DMS153 (cell line): ENCODE measurements at regions not wholly inside any gene's neighbourhood (a gene's known extent, or its start where the extent isn't known, plus 50 kb on each side); places are given as distances from the start of the nearest gene placed in this dataset.

Experiments used
- DNase-seq: peaks from one replicate; lab custom pipeline; 2025; lab: John Stamatoyannopoulos, UW

DNA sequence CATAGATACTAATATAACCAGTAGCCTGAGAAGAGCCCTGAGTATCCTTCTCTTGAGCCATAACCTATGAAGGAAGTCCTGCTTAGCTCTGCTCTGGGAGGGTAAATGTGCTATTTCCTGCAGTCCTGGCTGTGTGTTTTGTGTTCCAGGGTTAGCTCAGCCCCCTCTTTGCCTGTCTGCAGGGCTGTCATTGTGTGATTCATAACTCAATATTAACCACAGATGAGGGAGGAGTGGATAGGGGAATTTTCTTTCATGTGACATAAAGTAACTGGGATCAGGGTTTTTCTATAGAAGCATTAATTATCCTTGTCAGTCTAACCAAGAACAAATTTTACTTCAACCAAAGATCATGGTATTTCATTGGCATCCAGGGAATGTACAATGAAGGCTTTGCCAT is 183.3 kb upstream of the ZBTB20 start:
- DNase-seq, result peak; percentile 14

DNA sequence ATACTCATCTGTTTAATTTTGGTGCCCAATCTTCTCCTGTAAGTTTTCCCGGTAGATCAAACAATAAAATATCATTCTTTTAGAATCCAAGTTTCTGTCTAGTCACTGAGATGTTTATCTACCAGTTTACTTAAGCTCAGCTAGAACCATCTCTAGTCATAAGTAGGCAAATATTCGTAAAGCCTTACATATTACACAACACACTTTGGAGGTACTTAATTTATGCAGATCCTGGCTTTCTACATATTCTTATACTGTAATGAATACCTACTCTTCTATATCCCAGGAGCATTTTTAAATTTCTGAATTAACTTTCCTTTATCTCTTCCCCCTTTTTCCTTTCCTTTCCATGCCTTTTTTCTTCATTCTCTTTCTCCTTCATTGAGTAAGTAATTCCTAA is 185.9 kb upstream of the ZBTB20 start:
- DNase-seq, result no peak

DNA sequence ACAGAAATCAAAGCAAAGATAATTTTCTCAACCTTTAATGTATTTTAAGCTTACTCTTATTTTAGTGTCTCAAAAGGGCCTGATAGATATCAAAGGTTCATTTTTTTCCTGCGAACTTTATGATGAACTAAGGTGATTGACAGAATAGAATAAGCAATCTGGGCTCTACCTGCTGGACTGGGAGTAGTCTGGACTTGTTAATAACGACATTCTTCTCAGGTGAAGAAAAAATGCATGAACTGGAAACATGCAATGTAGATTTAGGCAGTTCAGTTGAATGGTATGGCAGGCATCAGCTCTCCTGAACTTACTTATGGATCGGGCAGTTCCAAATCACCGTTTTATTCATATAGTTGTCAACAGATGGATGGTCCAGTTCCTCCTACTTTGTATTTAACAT is 189.7 kb upstream of the ZBTB20 start:
- DNase-seq, result no peak

DNA sequence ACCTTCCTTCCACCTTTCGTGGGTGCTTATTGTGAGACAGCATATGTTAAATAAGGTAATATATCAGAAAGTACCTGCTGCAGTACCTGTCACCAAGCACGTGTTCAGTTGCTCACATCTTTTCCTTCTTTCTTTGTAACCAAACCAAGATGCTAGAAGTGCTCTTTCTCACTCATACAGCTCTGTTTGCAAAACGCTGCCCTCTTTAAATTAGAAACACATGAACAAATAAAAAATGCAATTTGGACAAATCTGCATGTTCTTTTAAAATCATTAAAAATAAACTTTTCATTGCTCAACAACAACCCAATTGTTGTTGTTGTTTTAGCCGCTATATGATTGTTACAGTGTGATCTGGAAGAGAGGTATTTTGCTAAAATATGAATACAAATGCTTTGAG is 193.5 kb upstream of the ZBTB20 start:
- no peak for DNase-seq

DNA sequence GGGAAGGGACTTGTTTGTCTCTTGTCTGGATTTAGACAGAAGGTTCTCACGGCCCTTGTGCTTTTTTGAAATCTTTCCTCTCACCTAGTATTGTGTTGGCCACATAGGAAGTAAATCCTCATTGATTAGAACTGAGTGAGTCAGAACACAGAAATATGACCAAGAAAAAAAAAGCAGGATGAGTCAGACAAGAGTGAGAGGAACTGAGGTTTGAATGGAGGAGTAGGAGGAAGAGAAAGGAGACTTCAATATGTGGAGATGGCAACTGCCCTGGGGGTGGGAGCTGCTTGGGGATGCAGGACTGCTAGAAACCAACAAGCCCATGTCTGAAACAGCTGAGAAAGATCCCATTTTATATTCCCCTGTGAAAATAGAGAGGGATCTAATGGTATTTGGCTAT is 194.1 kb upstream of the ZBTB20 start:
- DNase-seq, result no peak

DNA sequence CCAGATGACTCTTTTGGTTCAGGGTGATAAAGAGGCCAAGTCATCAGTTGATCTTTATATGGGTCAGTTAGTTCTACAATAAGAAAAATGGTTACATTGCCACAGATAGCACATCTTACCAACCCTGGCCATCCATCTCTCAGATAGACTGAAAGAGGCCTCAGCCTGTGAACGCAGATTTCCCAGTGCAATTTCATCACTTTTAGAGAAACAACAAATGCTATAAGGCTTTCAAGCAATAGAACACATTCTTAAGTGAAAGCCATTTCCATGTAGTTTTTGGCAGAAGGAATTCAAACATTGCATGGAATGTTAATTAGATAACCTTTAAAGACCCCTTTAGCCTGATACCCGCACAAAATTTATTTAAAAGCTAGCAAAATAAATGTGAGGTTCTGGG is 200.6 kb upstream of the ZBTB20 start:
- DNase-seq, result no peak

DNA sequence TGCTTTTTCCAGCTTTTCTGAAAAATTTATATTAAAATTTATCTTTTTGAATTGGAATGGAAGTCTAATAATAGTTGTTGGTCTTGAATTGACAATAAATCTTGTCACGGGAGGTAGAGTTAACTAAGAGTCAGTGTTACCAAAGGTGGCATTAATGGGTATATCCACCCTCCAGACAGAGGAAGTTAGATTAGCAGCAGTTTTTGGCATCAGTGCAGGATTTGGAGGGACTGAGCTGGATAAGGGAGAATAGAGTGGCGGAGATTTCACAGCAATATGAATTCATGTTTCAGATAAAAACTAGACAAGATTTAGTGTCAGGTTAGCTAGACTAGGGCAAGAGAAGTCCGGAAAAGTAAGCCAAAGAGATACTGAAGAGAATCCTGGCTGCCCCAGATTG is 201.3 kb upstream of the ZBTB20 start:
- no peak for DNase-seq

DNA sequence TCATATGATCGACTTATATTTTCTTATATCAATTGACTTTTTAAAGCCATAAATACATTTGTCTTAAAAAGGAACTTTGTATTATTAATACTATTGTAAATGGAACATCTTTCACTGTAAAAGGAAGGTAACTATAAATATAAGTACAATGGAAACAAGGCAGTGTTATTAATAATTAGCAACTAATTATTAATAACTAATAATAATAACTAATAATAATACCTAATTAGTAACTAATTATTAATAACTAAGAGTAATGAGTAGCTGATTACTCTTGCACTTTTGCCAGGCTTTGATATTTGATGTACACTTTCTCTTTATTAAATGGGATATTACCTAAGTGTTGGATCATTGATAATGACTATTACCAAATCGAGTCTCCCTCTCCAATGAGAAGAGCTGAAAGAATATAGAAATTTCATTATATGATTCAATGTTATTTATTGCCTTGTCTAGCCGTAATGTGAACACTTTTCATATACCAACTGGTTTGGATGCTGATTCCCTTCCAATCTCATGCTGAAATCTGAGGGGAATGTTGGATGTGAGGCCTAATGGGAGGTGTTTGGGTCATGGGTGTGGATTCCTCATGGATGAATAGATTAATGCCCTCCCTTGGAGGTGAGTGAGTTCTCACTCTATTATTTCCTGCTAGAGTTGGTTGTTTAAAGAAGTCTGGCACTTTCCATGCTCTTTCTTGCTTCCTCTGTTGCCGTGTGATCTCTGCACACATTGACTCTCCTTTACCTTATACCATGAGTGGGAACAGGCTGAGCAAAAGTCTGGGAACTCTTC is 202.1 kb upstream of the ZBTB20 start:
- DNase-seq, result no peak

DNA sequence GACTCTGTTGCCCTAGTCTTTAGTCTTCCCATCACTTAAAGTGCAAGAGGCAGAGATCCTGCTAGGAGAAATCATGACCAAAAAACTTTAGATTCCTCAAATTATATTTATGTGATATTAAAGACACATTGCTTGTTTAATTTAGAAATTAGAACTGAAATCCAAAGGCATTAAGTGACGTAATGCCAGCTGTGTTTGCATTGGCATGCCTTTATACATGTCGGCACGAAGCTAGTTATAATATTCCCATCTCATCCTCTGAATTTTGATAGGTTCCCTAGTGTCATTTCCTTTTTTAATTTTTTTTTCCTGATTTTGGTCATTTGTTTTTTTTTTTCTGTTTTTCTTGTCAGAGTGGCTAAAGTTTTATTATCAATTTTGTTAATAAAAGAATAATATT is 203.5 kb upstream of the ZBTB20 start:
- no peak for DNase-seq

DNA sequence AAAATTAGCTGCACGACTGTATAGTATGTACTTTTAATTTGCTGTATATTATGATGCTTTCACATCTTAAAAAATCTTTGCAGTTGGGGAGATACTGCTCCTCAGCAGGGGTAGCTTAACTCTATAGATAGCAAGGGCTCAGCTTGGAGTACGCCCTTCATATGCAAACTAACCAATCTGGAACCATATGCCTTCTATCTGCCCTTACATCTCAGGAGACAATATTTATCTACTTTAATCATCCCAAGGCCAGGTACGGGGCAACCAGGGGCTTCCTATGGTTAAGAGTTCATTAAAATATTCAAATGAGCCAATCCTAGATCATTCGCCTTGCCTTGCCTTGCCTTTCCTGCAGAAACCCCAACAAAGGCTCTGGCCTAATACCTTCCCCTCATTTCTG is 204.1 kb upstream of the ZBTB20 start:
- DNase-seq, result no peak

DNA sequence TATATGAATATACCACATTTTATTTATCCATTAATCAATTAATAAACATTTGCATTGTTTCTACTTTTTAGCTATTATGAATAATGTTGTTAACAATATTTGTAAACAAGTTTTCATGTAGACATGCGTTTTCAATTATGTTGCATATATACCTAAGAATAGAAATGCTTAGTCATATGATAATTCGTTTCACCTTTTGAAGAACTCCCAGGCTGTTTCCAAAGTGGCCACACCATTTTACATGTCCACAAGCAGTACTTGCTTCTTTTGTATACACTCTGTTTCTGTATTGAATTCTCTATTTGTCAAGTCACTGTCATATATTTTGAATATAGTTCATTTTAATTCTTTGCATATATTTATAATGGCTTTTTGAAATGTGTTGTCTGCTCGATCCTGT is 206.9 kb upstream of the ZBTB20 start:
- DNase-seq, result no peak

DNA sequence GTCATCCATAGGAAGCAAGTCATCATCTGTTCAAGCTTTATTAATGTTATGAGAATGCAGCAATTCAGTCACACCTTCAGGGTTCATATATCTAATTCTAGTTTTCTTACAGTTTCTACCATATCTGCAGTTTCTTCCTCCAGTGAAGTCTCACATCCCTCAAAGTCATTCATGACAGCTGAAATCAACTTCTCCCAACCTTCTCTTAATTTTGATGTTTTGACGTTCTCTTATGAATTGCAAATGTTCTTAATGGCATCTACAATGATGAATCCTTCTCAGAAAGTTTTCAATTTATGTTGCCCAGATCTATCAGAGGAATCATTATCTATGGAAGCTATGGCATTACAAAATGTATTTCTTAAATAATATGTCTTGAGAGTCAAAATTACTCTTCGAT is 210.4 kb upstream of the ZBTB20 start:
- no peak for DNase-seq

DNA sequence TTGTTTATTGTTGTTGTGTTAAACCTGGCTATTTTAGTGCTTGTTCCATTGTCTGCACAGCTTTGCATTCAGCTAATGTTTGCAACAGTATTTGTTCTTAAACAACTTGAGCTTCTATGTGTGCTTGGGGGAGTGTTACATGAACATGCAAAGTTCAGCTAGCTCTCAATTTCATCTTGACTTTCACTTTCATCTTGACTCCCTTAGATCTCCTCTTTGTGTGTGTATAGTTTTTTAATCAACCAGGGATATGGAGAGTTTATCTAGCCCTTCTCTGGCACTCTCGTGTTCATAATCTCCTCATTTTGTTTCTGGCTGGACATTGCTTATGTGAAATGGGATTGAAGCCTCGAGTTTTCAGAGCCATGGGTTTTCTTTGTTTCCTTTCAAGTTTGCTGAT is 212.4 kb upstream of the ZBTB20 start:
- DNase-seq, result no peak

DNA sequence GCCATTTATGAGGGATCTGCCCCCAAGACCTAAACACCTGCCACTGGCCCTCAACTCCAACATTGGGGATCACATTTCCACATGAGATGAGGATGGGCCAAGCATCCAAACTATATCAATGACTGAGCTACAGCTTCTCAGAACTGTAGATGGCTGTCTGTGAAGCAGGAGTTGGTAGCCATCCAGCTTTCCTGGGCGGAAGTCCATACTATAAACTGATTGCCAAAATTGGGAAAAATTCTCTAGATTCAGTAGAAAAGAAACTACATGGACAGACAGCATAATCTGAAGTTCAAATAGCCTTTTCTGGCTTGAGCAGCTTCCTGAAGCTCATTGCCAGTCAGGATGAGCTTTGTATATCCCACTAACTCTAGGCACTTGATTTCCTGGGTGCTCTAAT is 214.7 kb upstream of the ZBTB20 start:
- no peak for DNase-seq

DNA sequence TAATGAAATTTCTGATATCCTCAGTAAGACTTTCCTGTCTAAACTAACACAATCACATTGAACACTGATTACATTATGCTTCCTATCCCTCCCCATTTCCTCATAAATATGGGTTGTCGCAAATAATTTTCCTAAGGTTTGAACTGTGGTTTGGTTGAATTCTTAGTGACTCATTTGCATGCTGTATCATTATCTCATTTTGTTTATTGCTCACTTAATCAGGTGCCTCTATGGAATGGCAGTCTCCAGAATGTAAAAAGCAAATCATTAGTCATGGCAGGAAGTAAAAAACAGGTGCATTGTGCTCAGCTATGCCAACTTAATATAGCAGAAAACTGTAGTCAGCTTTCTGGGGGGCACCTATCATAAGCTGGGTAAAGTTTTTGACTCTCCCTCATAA is 216.0 kb upstream of the ZBTB20 start:
- no peak for DNase-seq

DNA sequence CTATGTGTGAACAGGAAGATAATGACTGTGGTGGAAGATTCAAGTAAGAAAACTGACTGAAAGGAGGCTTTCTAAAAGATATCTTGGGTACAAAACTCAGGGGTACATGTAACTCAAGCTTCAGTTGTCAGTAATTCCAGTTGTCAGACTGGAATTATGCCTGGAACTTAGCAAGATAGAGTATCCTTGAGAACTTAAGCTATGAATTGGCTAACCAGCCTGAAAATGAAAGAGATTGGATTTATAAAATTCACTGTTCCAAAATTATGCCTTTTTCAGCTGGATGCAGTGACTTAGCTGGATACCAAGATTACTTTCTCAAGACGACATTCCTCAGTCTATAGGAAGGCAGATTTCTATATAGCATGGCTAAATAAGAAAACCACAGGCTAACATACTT is 221.9 kb upstream of the ZBTB20 start:
- no peak for DNase-seq

DNA sequence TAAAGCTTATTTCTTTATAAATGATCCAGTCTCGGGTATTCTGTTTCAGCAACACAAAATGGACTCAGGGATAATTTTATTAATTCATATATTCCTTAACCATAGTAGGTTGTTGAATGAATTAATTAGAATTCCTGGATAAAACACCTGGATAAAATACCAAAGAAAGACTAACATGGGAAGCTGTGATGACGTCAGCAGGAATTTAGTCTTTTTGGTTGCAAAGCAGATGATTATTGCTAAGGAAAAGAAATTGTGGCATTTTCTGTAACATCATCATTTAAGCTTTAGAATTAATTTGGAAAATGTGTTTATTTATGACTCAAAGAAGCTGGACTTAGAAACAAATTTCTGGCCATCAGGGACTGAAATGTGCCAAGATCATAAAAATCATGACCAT is 228.3 kb upstream of the ZBTB20 start:
- no peak for DNase-seq

DNA sequence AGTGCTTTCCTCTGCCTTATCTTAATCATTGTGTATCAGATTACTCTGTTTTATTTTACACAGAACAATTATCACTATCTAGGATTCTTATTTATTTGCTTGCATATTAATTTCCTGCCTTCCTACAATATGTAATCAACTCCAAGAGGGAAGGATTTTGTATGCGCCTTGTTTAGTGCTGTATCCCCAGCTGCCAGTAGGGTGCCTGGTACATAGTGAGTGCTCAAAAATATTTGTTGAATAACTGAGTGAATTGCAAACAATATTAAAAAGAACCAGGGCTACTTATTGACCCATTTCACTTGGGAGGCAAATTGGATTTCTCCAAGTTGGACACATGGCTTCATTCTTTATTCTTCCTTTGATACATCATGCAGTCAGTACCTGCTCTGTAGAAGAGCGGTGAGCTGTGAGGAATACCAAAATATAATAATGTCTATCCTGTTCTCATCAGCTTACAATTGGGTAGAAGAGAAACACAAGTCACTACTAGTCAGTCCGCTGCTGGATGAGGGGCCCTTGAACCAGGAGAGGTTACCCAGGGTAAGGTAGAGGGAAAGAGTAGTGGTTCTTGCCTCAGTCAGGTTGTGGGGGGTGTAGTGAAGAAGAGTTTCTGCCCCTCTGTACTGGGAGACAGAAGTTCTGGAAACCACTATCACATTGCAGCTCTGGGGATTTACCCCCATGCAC is 233.9 kb upstream of the ZBTB20 start:
- no peak for DNase-seq

DNA sequence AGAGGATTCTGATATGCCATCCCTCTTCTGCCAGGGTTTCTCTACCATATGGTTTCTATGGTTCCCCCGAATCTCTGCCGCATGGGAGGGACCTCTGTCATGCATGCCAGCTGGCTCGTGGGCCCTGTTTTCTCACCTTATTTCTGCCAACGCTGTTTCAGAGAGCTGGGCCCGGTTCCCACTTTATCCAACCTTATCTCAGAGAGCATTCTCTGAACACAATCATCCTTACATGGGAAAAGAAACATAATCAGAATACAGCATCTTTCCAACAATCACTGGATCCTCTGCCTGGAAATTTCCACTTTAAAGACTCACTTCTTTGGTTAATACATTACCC is 234.5 kb upstream of the ZBTB20 start:
- no peak for DNase-seq

DNA sequence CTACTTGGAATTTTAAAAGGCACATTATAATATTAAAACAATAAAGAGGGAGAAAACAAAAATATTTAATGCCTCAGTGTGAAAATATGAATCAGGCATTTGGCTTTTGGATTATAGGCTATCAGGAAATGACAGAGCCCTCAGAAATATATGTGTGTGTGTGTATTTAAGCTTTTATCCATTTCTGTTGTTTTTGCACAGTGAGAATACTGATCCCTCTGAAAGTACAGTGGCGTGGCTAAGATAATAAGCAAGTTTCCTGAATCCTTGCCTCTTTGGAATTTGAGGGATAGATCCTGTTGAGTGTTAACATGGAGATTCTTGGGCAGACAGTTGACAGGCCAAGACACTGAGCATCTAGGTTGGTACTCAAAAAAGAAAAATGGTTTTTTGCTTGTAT is 234.8 kb upstream of the ZBTB20 start:
- no peak for DNase-seq

DNA sequence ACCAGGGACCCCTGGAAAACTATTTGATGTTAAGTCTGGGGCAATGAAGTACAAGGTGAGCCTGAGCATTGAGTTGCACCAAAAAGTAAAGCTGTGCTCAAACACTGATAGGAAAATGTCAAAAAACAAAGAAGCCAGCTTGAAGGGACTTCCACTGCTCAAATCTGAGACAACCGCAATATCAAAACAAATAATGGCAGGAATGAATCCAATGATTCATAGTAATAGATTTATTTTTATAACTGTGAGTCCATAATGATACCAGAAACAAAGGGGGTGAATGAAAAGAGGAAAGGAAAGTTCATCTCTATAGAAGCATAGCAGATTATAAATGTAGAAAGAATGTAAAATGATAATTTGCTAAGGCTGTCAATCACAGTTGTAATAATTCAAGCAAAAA is 237.3 kb upstream of the ZBTB20 start:
- no peak for DNase-seq

DNA sequence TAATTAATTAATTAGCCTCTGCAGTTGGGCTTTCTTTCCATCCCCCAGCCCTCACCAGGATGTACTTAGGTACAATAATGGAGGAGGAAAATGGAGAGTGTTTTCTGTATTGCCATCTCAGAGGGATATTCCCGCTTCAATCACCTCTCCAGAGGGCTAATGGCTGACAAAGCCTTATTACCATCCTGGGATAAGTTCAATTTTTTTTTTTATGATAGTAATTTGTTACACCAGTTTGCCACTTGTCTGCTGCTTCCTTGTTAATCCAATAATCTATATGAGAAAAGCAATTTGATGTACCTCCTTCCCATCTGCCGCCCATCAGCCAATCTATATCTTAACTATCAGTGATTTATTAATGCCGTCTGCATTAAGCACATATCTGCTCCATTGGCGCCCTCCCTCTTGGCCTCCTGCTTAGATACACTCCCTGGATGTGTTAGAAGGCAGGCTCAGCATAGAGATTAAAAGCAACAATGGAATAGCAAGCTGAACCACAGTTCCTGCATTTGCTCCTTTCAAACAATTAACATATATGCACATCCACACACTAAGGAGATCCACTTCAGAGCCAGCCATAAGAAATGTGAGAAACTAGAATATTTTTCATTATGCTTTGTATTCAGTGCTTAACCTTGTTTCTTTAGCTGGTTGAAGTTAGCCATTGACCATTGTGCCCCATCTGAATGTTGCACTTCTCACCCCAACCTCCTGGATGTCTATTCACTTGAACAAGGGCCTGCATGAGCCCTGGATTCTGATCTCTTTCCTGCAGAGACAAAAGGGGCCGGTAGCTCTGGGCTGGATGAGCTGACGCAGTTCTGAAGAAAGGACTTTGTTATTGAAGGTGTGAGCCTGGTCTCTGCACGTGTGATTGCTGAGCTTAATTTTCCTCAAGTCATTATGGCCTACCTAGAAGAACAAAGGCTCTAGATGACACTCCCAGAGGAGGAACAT is 237.3 kb upstream of the GAP43 start:
- no peak for DNase-seq

DNA sequence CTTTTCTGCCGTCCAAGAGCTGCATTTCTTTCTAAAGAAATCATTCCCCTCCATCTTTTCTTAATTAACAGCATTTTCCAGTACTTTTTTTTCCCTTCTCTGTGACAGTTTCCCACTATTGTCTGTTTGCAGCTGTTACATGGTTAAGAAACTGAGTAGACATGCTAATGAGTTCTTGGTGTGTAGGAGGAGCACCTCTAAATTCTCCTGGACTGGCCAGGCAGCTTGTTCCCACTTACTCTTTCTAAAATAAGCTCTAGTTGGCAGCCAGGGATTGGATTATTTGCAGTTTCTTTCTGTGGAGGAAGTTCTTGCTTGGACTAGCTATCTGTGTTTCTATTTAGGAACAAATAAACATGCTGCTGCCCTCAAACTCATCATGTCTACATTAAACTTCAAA is 235.1 kb upstream of the GAP43 start:
- no peak for DNase-seq
